IMR-90 (cell line): ENCODE measurements at regions not wholly inside any gene's neighbourhood (a gene's known extent, or its start where the extent isn't known, plus 50 kb on each side); places are given as distances from the start of the nearest gene placed in this dataset.

Source experiments
- MAZ ChIP-seq: IDR thresholded peaks from 2 replicates; pipeline ENCODE4 v1.6.1; 2012; ENCODE audit warnings: low read depth, mild to moderate bottlenecking, low read length, improper control_type of control experiment, moderate library complexity, borderline replicate concordance
- POLR2A ChIP-seq: IDR thresholded peaks from 2 replicates; pipeline ENCODE4 v1.6.1; 2012; ENCODE audit warnings: mild to moderate bottlenecking, low read depth, low read length
- SMC3 ChIP-seq: fragments of 150-350 bp; IDR thresholded peaks from 2 replicates; pipeline ENCODE4 v1.6.1; 2016; ENCODE audit warnings: low read depth, mild to moderate bottlenecking, antibody characterized with exemption, low read length, moderate library complexity
- TF ChIP-seq, protein P1 (sequence below): conservative IDR thresholded peaks from 2 replicates; pipeline ENCODE4 v1.5.1; 2012; ENCODE audit warnings: mild to moderate bottlenecking, low read depth, low read length, improper control_type of control experiment

GRCh38 chr11:115687934-115688333, 183.7 kb upstream of the CADM1 start:
- TF ChIP-seq, protein P1, sequence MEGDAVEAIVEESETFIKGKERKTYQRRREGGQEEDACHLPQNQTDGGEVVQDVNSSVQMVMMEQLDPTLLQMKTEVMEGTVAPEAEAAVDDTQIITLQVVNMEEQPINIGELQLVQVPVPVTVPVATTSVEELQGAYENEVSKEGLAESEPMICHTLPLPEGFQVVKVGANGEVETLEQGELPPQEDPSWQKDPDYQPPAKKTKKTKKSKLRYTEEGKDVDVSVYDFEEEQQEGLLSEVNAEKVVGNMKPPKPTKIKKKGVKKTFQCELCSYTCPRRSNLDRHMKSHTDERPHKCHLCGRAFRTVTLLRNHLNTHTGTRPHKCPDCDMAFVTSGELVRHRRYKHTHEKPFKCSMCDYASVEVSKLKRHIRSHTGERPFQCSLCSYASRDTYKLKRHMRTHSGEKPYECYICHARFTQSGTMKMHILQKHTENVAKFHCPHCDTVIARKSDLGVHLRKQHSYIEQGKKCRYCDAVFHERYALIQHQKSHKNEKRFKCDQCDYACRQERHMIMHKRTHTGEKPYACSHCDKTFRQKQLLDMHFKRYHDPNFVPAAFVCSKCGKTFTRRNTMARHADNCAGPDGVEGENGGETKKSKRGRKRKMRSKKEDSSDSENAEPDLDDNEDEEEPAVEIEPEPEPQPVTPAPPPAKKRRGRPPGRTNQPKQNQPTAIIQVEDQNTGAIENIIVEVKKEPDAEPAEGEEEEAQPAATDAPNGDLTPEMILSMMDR: no peak
- TF ChIP-seq SMC3 (no peak), MAZ (no peak), POLR2A (no peak)
